ENCODE measurements at regions not wholly inside any gene's neighbourhood (a gene's known extent, or its start where the extent isn't known, plus 50 kb on each side); places are given as distances from the start of the nearest gene placed in this dataset.
"Not testable (repeated sequence)": the region's sequence is repeated elsewhere in the genome, so short reads cannot be mapped to it uniquely, and the experiment has no call there.

- TF ChIP-seq, protein P1, sequence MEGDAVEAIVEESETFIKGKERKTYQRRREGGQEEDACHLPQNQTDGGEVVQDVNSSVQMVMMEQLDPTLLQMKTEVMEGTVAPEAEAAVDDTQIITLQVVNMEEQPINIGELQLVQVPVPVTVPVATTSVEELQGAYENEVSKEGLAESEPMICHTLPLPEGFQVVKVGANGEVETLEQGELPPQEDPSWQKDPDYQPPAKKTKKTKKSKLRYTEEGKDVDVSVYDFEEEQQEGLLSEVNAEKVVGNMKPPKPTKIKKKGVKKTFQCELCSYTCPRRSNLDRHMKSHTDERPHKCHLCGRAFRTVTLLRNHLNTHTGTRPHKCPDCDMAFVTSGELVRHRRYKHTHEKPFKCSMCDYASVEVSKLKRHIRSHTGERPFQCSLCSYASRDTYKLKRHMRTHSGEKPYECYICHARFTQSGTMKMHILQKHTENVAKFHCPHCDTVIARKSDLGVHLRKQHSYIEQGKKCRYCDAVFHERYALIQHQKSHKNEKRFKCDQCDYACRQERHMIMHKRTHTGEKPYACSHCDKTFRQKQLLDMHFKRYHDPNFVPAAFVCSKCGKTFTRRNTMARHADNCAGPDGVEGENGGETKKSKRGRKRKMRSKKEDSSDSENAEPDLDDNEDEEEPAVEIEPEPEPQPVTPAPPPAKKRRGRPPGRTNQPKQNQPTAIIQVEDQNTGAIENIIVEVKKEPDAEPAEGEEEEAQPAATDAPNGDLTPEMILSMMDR (IDR thresholded peaks at IDR 0.05), result no peak
- peaks cover 0 to 14% of the 10 kb centered on the region in 2 donors for H3K9me3 ChIP-seq (replicated peaks in 1 of 2; ENCODE audit: control insufficient read depth in 1 of 2, insufficient read depth in 1 of 2, low read length in 2 of 2)
- H3K4me1 ChIP-seq (ENCODE audit: control insufficient read depth in 1 of 2, insufficient read depth in 2 of 2, low read length in 2 of 2), result no peaks in the 10 kb centered on the region
- H3K27me3 ChIP-seq (ENCODE audit: control insufficient read depth in 2 of 2, insufficient read depth in 2 of 2, low read length in 2 of 2), result no peaks in the 10 kb centered on the region
- intact Hi-C loops (cut with micrococcal nuclease), result no loop called here
- H2AFZ ChIP-seq (ENCODE audit: insufficient read depth, low read depth, low read length, poor library complexity, severe bottlenecking), result no peak overlapping the region
- no peak overlapping the region for H3K4me3 Mint-ChIP-seq
- 83% methylated on average over 3 of the region's 4 CpGs for WGBS (ENCODE audit: insufficient coverage)
- H3K4me1 Mint-ChIP-seq, result no peaks in the 10 kb centered on the region
- no peaks in the 10 kb centered on the region for H4K20me1 ChIP-seq (ENCODE audit: insufficient read depth, low read length)
- H3K27ac ChIP-seq (ENCODE audit: low read depth in 1 of 2, low read length in 2 of 2), result no peak overlapping the region
- H3K79me2 ChIP-seq (ENCODE audit: insufficient read depth, low read length), result no peaks in the 10 kb centered on the region
- peaks cover 1 to 17% (median 4%) of the 10 kb centered on the region in 7 donors for H3K9me3 Mint-ChIP-seq
- H3K36me3 Mint-ChIP-seq, result no peaks in the 10 kb centered on the region
- DNase-seq, result no peak
- H3K4me2 ChIP-seq (replicated peaks; ENCODE audit: extremely low read depth, low read length, poor library complexity, severe bottlenecking), result no peak overlapping the region
- H3K27me3 Mint-ChIP-seq (ENCODE audit: low read depth in 3 of 3), result no peaks in the 10 kb centered on the region
- H3K27ac Mint-ChIP-seq, result no peak overlapping the region
- no peak overlapping the region for H3K4me3 ChIP-seq (replicated peaks in 1 of 3; ENCODE audit: low read depth in 2 of 3, low read length in 3 of 3)
- H3K36me3 ChIP-seq (replicated peaks in 1 of 2; ENCODE audit: control insufficient read depth in 1 of 2, insufficient read depth in 2 of 2, low read length in 2 of 2), result no peaks in the 10 kb centered on the region
- no peak overlapping the region for H3K9ac ChIP-seq (ENCODE audit: insufficient read depth, low read length, poor library complexity, severe bottlenecking)
Observed at GRCh38 chr4:137735561-137736104, 203.3 kb upstream of the PCDH18 start.

DNA sequence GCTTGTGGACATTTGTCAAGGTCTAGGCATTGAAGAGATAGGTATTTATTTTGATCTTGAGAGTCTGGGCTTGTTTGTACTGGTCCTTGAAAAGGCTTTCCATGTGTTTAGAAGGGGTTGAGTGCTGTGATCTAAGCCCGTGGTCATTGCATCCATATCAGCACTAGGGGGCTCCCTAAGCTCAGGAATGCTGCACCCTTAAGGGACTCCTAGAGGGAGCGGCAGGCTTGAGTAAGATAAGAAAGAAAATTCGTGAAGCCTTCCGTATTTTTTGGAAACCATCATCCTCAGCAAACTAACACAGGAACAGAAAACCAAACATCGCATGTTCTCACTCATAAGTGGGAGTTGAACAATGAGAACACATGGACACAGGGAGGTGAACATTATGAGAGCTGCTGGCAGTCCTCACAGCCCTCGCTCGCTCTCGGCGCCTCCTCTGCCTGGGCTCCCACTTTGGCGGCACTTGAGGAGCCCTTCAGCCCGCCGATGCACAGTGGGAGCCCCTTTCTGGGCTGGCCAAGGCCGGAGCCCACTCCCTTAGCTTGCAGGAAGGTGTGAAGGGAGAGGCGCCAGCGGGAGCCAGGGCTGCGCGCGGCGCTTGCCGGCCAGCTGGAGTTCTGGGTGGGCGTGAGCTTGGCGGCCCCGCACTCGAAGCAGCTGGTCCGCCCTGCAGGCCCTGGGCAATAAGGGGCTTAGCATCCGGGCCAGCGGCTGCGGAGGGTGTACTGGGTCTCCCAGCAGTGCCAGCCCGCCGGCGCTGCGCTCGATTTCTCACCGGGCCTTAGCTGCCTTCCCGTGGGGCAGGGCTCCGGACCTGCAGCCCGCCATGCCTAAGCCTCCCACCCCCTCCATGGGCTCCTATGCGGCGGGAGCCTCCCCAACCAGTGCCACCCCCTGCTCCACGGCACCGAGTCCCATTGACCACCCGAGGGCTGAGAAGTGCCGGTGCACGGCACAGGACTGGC lies 201.2 kb upstream of the PCDH18 start:
- H3K4me1 ChIP-seq (ENCODE audit: control insufficient read depth in 1 of 2, insufficient read depth in 2 of 2, low read length in 2 of 2); H4K20me1 ChIP-seq (ENCODE audit: insufficient read depth, low read length); DNase-seq; H3K36me3 Mint-ChIP-seq; H3K79me2 ChIP-seq (ENCODE audit: insufficient read depth, low read length); H3K27me3 Mint-ChIP-seq (ENCODE audit: low read depth in 3 of 3); H3K9ac ChIP-seq (ENCODE audit: insufficient read depth, low read length, poor library complexity, severe bottlenecking); H3K36me3 ChIP-seq (replicated peaks in 1 of 2; ENCODE audit: control insufficient read depth in 1 of 2, insufficient read depth in 2 of 2, low read length in 2 of 2); H3K4me1 Mint-ChIP-seq; H2AFZ ChIP-seq (ENCODE audit: insufficient read depth, low read depth, low read length, poor library complexity, severe bottlenecking); H3K4me3 Mint-ChIP-seq; H3K4me3 ChIP-seq (replicated peaks in 1 of 3; ENCODE audit: low read depth in 2 of 3, low read length in 3 of 3); H3K27ac ChIP-seq (ENCODE audit: low read depth in 1 of 2, low read length in 2 of 2); H3K27me3 ChIP-seq (ENCODE audit: control insufficient read depth in 2 of 2, insufficient read depth in 2 of 2, low read length in 2 of 2); intact Hi-C loops (cut with micrococcal nuclease); H3K27ac Mint-ChIP-seq; H3K4me2 ChIP-seq (replicated peaks; ENCODE audit: extremely low read depth, low read length, poor library complexity, severe bottlenecking): not testable (repeated sequence)
- 95% methylated on average over 27 of the region's 44 CpGs for WGBS (ENCODE audit: insufficient coverage)
- H3K9me3 ChIP-seq (replicated peaks in 1 of 2; ENCODE audit: control insufficient read depth in 1 of 2, insufficient read depth in 1 of 2, low read length in 2 of 2), result peaks cover 0 to 14% of the 10 kb centered on the region in 2 donors
- H3K9me3 Mint-ChIP-seq, result peaks cover 2 to 17% (median 5%) of the 10 kb centered on the region in 7 donors
